ENCODE measurements at regions not wholly inside any gene's neighbourhood (a gene's known extent, or its start where the extent isn't known, plus 50 kb on each side); places are given as distances from the start of the nearest gene placed in this dataset.

DNA sequence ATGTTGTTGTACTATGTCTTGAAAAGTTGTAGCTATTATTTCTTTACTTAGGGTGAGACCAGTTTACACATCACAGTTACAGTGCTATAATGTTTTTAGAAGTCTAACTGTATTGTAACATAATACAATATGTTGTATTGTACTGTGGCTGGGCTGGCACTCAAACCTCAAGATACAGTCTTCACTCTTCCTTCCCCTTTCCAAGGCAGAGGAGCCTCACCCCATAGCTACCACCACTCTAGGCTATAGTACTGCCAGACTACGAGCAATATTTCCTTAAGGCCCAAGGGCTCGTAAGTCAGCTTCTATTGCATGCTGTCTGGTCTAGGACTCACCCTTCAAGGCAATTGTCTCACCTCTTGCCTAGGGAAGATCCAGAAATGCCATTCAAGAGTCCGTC lies 597.7 kb downstream of the OTOL1 start:
- TF ChIP-seq, protein P1, sequence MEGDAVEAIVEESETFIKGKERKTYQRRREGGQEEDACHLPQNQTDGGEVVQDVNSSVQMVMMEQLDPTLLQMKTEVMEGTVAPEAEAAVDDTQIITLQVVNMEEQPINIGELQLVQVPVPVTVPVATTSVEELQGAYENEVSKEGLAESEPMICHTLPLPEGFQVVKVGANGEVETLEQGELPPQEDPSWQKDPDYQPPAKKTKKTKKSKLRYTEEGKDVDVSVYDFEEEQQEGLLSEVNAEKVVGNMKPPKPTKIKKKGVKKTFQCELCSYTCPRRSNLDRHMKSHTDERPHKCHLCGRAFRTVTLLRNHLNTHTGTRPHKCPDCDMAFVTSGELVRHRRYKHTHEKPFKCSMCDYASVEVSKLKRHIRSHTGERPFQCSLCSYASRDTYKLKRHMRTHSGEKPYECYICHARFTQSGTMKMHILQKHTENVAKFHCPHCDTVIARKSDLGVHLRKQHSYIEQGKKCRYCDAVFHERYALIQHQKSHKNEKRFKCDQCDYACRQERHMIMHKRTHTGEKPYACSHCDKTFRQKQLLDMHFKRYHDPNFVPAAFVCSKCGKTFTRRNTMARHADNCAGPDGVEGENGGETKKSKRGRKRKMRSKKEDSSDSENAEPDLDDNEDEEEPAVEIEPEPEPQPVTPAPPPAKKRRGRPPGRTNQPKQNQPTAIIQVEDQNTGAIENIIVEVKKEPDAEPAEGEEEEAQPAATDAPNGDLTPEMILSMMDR (conservative IDR thresholded peaks at IDR 0.05 in 1 of 2, IDR thresholded peaks at IDR 0.05 in 1 of 2; ENCODE audit: low read depth in 1 of 2, low read length in 2 of 2): no peak
- no peak for TF ChIP-seq EZH2 (IDR thresholded peaks at IDR 0.05; ENCODE audit: low read length, missing control alignments)
